Uterus (tissue), 3 donors: ENCODE measurements at regions not wholly inside any gene's neighbourhood (a gene's known extent, or its start where the extent isn't known, plus 50 kb on each side); places are given as distances from the start of the nearest gene placed in this dataset.
"Not testable (repeated sequence)": the region's sequence is repeated elsewhere in the genome, so short reads cannot be mapped to it uniquely, and the experiment has no call there.

Experiments
- DNase-seq, 2 donors: peaks; one replicate each; pipeline ENCODE4 v3.0.0-alpha.2; 2019 to 2020
- H3K27ac ChIP-seq, 2 donors: fragments of 200-600 bp; sonication (generic); 1 replicate in 1 of 2; 2 replicates in 1 of 2; pipeline ENCODE4 v1.5.1; 2016 to 2018
- H3K27me3 ChIP-seq, 2 donors: fragments of 200-600 bp; sonication (generic); one replicate each; pipeline ENCODE4 v1.5.1; 2018 to 2019; ENCODE audit warnings: control low read depth in 1 of 2
- H3K36me3 ChIP-seq, 2 donors: fragments of 200-600 bp; sonication (generic); one replicate each; pipeline ENCODE4 v1.5.1; 2019; ENCODE audit warnings: control low read depth in 1 of 2
- H3K4me1 ChIP-seq, 2 donors: fragments of 200-600 bp; sonication (generic); one replicate each; pipeline ENCODE4 v1.5.1; 2018 to 2019; ENCODE audit warnings: control low read depth in 1 of 2
- H3K4me3 ChIP-seq, 2 donors: fragments of 200-600 bp; sonication (generic); 1 replicate in 1 of 2; 2 replicates in 1 of 2; pipeline ENCODE4 v1.5.1; 2018 to 2019; ENCODE audit warnings: mild to moderate bottlenecking in 1 of 2
- H3K9me3 ChIP-seq, 2 donors: fragments of 200-600 bp; sonication (generic); one replicate each; pipeline ENCODE4 v1.5.1; 2019; ENCODE audit warnings: control low read depth in 1 of 2
- CTCF ChIP-seq, 4 experiments: fragments of 200-600 bp in 2 of 4; fragments of 450-650 bp in 2 of 4; sonication (generic) in 2 of 4; IDR thresholded peaks; one replicate each; pipeline ENCODE4 v1.5.1; 2016 to 2019; ENCODE audit warnings: antibody characterized with exemption in 4 of 4, mild to moderate bottlenecking in 2 of 4, moderate library complexity in 1 of 4
- POLR2A ChIP-seq, 2 donors: fragments of 450-650 bp; IDR thresholded peaks; one replicate each; pipeline ENCODE4 v1.6.1; 2016; ENCODE audit warnings: antibody characterized with exemption in 2 of 2, mild to moderate bottlenecking in 1 of 2, moderate library complexity in 1 of 2
- intact Hi-C: fragments of 100-400 bp; cut with DNase I; formaldehyde crosslinking; loops from one replicate; pipeline ENCODE4 v1.15.1; 2023; ENCODE audit warnings: low total_unique reads
- donor health status: DM: yes; HTN: yes; CAD: no.

GRCh38 chr2:159880729-159881128, 82.7 kb upstream of the CD302 start:
- DNase-seq, result no peak
- no peak overlapping the region for H3K27ac ChIP-seq
- H3K36me3 ChIP-seq, result no peaks in the 10 kb centered on the region
- no peaks in the 10 kb centered on the region for H3K4me1 ChIP-seq
- no peaks in the 10 kb centered on the region for H3K27me3 ChIP-seq
- intact Hi-C loops, result no loop called here
- no peak overlapping the region for H3K4me3 ChIP-seq
- no peaks in the 10 kb centered on the region for H3K9me3 ChIP-seq
- no peak for TF ChIP-seq POLR2A (IDR thresholded peaks at IDR 0.05)
- no peak for TF ChIP-seq CTCF (IDR thresholded peaks at IDR 0.05)

- H3K36me3 ChIP-seq, result no peaks in the 10 kb centered on the region
These were observed 81.1 kb upstream of the CD302 start for GRCh38 chr2:159879051-159879604.

GRCh38 chr2:159875083-159875482, 77.1 kb upstream of the CD302 start:
- DNase-seq, result no peak
- H3K4me1 ChIP-seq, result no peaks in the 10 kb centered on the region
- no peaks in the 10 kb centered on the region for H3K36me3 ChIP-seq
- no peak overlapping the region for H3K27ac ChIP-seq
- TF ChIP-seq POLR2A (IDR thresholded peaks at IDR 0.05), result no peak
- no peak for TF ChIP-seq CTCF (IDR thresholded peaks at IDR 0.05)
- intact Hi-C loops, result no loop called here
- H3K4me3 ChIP-seq, result no peak overlapping the region
- no peaks in the 10 kb centered on the region for H3K27me3 ChIP-seq
- H3K9me3 ChIP-seq, result no peaks in the 10 kb centered on the region

More at GRCh38 chr2:159879051-159879604, 81.1 kb upstream of the CD302 start:
- Histone ChIP-seq H3K9me3 (no peaks in the 10 kb centered on the region), H3K4me1 (no peaks in the 10 kb centered on the region), H3K27me3 (no peaks in the 10 kb centered on the region), H3K4me3 (no peak overlapping the region), H3K27ac (peak overlapping the region; percentile 18 to 25)
- intact Hi-C loops, result no loop called here
- peak in 1 of 2 donors; percentile 16 for DNase-seq
- TF ChIP-seq POLR2A (IDR thresholded peaks at IDR 0.05) (no peak), CTCF (IDR thresholded peaks at IDR 0.05) (no peak)

- DNase-seq, result no peak
- no peaks in the 10 kb centered on the region for H3K36me3 ChIP-seq
- TF ChIP-seq POLR2A (IDR thresholded peaks at IDR 0.05), result no peak
- no peak for TF ChIP-seq CTCF (IDR thresholded peaks at IDR 0.05)
- no peaks in the 10 kb centered on the region for H3K4me1 ChIP-seq
- H3K9me3 ChIP-seq, result no peaks in the 10 kb centered on the region
- intact Hi-C loops, result no loop called here
- no peaks in the 10 kb centered on the region for H3K27me3 ChIP-seq
- H3K4me3 ChIP-seq, result no peak overlapping the region
- H3K27ac ChIP-seq, result no peak overlapping the region
These were observed 75.2 kb upstream of the CD302 start for GRCh38 chr2:159873258-159873657.

- Histone ChIP-seq H3K27ac (no peak overlapping the region), H3K9me3 (no peaks in the 10 kb centered on the region), H3K36me3 (no peaks in the 10 kb centered on the region), H3K4me1 (no peaks in the 10 kb centered on the region), H3K4me3 (no peak overlapping the region), H3K27me3 (no peaks in the 10 kb centered on the region)
- DNase-seq, result no peak
- intact Hi-C loops, result no loop called here
- TF ChIP-seq CTCF (IDR thresholded peaks at IDR 0.05) (no peak), POLR2A (IDR thresholded peaks at IDR 0.05) (no peak)
These were observed 74.3 kb upstream of the CD302 start for GRCh38 chr2:159872353-159872752.

GRCh38 chr2:159868598-159869159, 70.7 kb upstream of the CD302 start:
- DNase-seq, H3K9me3 ChIP-seq, H3K36me3 ChIP-seq, H3K4me1 ChIP-seq, H3K4me3 ChIP-seq, H3K27me3 ChIP-seq, H3K27ac ChIP-seq, intact Hi-C loops: not testable (repeated sequence)
